Effector memory CD8-positive, alpha-beta T cell (primary cell): ENCODE measurements at regions not wholly inside any gene's neighbourhood (a gene's known extent, or its start where the extent isn't known, plus 50 kb on each side); places are given as distances from the start of the nearest gene placed in this dataset.
"Not testable (repeated sequence)": the region's sequence is repeated elsewhere in the genome, so short reads cannot be mapped to it uniquely, and the experiment has no call there.

Experiments used
- ATAC-seq: fragments of 150-1000 bp; cut with Tn5 transposase; replicated peaks from 2 replicates; pipeline ENCODE4 v1.10.0; 2021; ENCODE audit warnings: mild to moderate bottlenecking, moderate library complexity
- DNase-seq, 3 experiments: peaks; one replicate each; pipeline ENCODE4 v3.0.0; 2021
- H3K27ac Mint-ChIP-seq, 2 donors: one replicate each; pipeline ENCODE4 v1.8.0; 2022; ENCODE audit warnings: mild to moderate bottlenecking in 2 of 2, mixed read lengths in 2 of 2, moderate library complexity in 2 of 2
- H3K27me3 Mint-ChIP-seq, 2 donors: one replicate each; pipeline ENCODE4 v1.8.0; 2022; ENCODE audit warnings: mixed read lengths in 2 of 2
- H3K36me3 Mint-ChIP-seq: one replicate; pipeline ENCODE4 v1.8.0; 2022; ENCODE audit warnings: mild to moderate bottlenecking, moderate library complexity, mixed read lengths; ENCODE audit not compliant: insufficient read depth
- H3K4me1 Mint-ChIP-seq, 2 donors: one replicate each; pipeline ENCODE4 v1.8.0; 2022; ENCODE audit warnings: low read depth in 2 of 2, mixed read lengths in 2 of 2
- H3K4me3 Mint-ChIP-seq, 2 donors: one replicate each; pipeline ENCODE4 v1.8.0; 2022; ENCODE audit warnings: mild to moderate bottlenecking in 2 of 2, mixed read lengths in 2 of 2, moderate library complexity in 2 of 2
- H3K9me3 Mint-ChIP-seq, 2 donors: one replicate each; pipeline ENCODE4 v1.8.0; 2022; ENCODE audit warnings: mixed read lengths in 2 of 2

DNA sequence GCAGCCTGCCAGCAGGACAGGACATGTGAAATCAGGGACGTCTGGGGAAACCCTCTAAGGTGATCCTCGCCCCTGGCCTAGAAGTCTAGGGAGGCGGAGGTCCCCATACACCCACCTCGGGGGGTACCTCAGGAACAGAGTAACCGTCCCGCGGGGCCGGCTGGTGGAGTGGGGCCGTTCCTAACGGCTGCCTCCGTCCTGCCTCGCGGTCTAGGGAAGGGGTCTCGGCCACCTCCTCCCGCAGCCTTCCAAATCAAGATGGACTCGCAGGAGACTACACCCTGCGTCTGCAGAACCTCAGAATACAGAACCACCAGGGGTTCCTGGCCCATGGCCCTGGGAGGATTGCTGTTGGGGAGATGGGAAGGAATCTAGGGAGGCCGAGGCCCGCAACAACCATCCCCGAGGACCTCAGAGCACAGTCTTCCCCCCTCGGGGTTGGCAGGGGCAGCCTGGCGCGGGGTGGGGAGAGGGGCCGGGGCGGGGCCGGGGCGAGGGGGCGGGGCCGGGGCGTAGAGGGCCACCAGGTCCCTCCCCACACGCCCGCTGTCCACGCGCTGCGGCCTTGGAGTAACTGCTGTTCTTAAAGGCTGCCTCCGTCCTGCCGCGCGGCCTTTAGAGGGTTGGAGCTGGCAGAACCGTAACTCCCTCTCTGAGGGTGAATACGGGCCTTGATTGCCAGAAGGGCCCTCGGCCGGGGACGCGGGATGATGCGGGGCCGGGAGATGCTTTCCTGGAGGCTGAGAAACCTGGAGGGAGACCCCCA lies 89.0 kb upstream of the MLN start:
- Mint-ChIP-seq H3K36me3 (no peaks in the 10 kb centered on the region), H3K4me1 (peaks cover 24% of the 10 kb centered on the region in 2 donors), H3K27me3 (peaks cover 0 to 32% of the 10 kb centered on the region in 2 donors), H3K4me3 (no peak overlapping the region), H3K27ac (no peak overlapping the region), H3K9me3 (no peaks in the 10 kb centered on the region)
- no peak for DNase-seq
- ATAC-seq = no peak

DNA sequence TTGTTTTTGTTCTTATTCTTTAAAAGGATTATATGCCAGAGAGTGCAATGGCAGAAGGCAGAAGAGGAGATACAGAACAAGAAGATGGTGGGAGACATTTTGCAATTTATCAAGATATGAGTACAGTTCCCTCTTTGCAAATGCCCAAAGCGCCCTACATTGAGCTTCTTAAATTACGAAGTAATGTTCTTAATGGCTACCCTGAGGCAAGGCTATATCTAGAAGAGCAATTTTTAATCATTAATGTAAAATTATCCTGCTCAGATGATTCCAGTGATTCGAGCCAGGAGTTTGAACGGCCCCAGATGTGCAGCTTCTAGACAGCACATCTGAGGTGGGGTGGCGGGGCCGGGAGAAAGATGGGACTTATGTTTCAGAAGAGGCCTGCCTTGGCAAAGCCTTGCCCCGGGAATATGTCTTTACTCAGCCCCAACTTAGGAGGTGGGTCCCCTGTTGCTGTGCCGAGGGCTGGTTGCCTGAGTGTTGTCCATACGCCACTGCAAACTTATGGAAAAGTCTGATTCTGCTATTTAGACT lies 84.9 kb upstream of the MLN start:
- peaks cover 22 to 24% of the 10 kb centered on the region in 2 donors for H3K4me1 Mint-ChIP-seq
- DNase-seq (no peak), ATAC-seq (no peak)
- no peaks in the 10 kb centered on the region for H3K9me3 Mint-ChIP-seq
- H3K4me3 Mint-ChIP-seq = no peak overlapping the region
- peak overlapping the region in 1 of 2 donors; percentile 24 for H3K27ac Mint-ChIP-seq
- H3K27me3 Mint-ChIP-seq = peaks cover 9 to 36% of the 10 kb centered on the region in 2 donors
- H3K36me3 Mint-ChIP-seq = no peaks in the 10 kb centered on the region

DNA sequence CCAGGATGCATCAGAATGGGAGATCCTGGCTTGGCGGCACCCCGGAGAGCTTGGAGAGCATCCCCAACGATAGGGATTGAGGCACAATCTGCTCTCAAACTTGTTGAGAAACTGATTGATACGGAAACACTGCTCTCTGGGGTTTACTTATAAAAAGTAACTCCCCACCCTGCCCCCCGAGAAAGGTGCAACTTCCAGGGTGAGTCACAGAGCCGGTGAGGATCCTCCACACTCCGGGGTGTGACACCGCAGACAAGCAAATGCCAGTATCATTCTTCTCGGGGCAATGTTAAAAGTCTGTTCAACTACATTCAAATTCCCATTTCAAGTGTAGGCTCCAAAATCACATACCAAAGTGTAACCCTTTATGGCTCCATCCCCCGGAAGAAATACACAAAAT lies 84.4 kb upstream of the MLN start:
- no peaks in the 10 kb centered on the region for H3K36me3 Mint-ChIP-seq
- peak overlapping the region in 1 of 2 donors; percentile 55 for H3K4me3 Mint-ChIP-seq
- no peaks in the 10 kb centered on the region for H3K9me3 Mint-ChIP-seq
- H3K27me3 Mint-ChIP-seq = peaks cover 15 to 36% of the 10 kb centered on the region in 2 donors
- peak overlapping the region; percentile 24 to 55 for H3K27ac Mint-ChIP-seq
- DNase-seq (peak in 1 of 3 experiments; percentile 31), ATAC-seq (peak; percentile 71)
- H3K4me1 Mint-ChIP-seq = peaks cover 20 to 24% of the 10 kb centered on the region in 2 donors

DNA sequence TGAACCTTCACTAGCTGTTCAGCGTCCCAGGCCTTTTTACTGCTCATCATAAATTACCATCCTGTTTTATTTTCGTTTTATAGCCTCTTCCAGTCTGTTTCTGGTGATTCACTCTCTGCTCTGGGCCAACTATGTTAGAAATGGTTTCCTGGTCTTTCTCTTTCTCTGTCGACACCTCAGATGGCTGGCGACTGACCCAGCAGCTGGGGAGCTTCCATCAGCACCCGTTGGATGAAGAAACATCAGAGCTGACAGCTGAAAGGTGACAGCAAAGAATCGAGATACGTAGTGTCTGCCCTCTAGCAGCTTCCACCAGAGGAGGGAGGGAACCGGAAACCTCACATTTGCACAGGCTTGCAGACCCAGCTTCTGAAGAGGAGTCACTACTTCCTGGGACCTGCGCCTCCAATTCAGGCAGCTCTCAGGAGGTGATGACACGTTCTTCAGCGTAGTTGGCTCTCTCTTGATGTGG lies 82.9 kb upstream of the MLN start:
- peak in 1 of 3 experiments; percentile 10 for DNase-seq
- H3K4me3 Mint-ChIP-seq = peak overlapping the region in 1 of 2 donors; percentile 29
- peaks cover 23 to 24% of the 10 kb centered on the region in 2 donors for H3K4me1 Mint-ChIP-seq
- peak overlapping the region in 1 of 2 donors; percentile 1 for H3K27ac Mint-ChIP-seq
- H3K9me3 Mint-ChIP-seq = no peaks in the 10 kb centered on the region
- no peaks in the 10 kb centered on the region for H3K36me3 Mint-ChIP-seq
- ATAC-seq = peak; percentile 83
- H3K27me3 Mint-ChIP-seq = peaks cover 16 to 36% of the 10 kb centered on the region in 2 donors

DNA sequence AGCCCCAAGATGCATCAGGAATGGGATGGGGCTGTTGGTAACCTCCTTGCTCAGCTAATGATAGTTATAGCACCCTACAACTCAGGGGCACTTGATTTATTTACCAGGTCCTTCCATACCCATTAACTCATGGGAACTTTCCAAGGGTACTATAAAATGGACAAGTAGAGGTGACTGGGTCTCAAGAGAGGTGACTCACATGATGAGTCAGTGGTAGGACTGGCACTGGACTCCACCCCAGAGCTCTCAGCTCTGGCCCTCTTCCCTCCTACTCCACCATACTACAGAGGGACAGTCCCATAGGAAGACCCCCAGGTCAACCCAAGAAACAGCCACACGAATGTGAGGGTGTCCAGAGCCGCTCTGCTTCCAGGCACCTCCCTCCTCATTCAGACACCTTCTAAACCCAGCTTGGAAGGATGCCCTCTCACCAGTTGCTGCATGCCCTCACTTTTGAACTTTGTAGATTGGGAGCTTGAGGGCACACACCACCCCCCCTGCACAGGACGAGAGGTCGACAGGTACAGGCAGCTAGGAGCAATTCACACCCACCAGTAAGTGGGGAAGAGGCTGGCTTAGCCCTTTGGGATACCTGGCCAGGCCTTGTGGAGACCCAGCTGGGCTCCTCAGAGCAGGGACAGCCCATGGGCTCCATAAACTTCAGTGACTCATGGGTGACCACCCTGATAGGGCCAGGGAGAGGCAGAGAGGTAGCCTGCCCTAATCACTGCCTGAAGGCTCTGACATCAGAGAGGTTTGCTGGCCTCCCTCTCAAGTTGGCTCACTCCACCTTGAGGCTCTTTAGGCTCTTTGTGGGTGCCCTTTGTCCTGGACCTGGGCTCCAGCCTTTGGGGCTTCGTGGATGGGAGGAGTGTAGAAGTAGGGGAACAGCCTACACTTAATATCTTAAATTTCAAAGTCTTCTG lies 81.6 kb upstream of the MLN start:
- H3K27me3 Mint-ChIP-seq = peaks cover 22 to 39% of the 10 kb centered on the region in 2 donors
- H3K4me1 Mint-ChIP-seq = peaks cover 19 to 23% of the 10 kb centered on the region in 2 donors
- H3K9me3 Mint-ChIP-seq = no peaks in the 10 kb centered on the region
- DNase-seq = no peak
- H3K27ac Mint-ChIP-seq = no peak overlapping the region
- no peak overlapping the region for H3K4me3 Mint-ChIP-seq
- no peaks in the 10 kb centered on the region for H3K36me3 Mint-ChIP-seq
- ATAC-seq = no peak

DNA sequence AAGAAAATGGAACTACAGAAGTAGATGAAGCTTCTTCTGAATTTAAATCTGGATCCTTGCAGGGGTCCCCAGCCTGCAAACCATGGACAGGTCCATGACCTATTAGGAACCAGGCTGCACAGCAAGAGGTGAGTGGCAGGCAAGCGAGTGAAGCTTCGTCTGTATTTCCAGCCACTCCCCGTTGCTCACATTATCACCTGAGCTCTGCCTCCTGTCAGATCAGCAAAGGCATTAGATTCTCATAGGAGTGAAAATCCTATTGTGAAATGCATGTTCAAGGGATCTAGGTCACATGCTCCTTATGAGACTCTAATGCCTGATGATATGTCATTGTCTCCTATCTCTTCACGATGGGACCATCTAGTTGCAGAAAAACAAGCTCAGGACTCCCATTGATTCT lies 79.8 kb upstream of the MLN start:
- Mint-ChIP-seq H3K27me3 (peaks cover 22 to 54% of the 10 kb centered on the region in 2 donors), H3K4me1 (peaks cover 19 to 23% of the 10 kb centered on the region in 2 donors), H3K27ac (peak overlapping the region in 1 of 2 donors; percentile 45)
- DNase-seq, H3K4me3 Mint-ChIP-seq, H3K9me3 Mint-ChIP-seq, ATAC-seq, H3K36me3 Mint-ChIP-seq: not testable (repeated sequence)

DNA sequence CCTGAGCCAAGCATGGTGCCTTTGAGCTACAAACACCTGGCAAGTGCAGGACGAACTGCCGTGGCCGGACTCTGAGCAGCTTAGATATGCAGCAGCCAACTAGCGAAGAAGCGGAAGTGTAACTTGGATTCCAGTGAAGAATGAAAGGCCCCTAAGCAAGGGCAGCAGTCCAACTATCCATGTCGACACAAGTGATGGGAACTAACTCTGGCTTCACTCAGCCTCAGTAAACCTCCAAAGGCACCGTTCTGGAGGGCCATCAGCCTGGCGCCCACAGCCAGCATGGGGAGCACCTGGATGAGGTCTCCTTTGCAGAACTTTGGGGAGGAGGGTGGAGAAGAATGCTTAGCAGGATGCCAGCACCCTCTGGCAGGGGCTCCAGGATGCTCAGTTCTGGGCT lies 78.4 kb upstream of the MLN start:
- Mint-ChIP-seq H3K36me3 (no peaks in the 10 kb centered on the region), H3K4me3 (no peak overlapping the region), H3K9me3 (no peaks in the 10 kb centered on the region), H3K27ac (no peak overlapping the region), H3K4me1 (peaks cover 11% of the 10 kb centered on the region in 2 donors), H3K27me3 (peaks cover 30 to 69% of the 10 kb centered on the region in 2 donors)
- ATAC-seq (no peak), DNase-seq (no peak)

DNA sequence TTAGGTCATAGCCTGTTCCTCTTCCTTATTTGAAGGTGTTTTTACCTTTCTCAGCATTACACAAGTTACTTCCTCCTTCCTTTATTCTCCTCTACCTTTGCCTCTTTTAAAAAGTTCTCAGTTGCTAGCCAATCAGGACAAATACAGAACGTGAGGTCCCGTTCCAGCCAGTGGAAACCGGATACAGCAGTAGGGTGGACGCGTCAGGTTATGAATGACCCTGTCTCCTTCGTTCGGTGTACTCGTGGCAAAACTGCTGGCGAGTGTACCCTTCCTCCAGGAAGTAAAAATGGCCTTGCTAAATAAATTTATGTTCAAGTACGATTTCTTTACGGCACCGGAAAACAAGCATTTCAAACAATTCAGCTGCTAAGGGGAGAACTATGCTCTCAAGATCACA lies 77.0 kb upstream of the MLN start:
- Mint-ChIP-seq H3K9me3 (no peaks in the 10 kb centered on the region), H3K4me1 (peaks cover 10% of the 10 kb centered on the region in 2 donors), H3K36me3 (no peaks in the 10 kb centered on the region), H3K4me3 (no peak overlapping the region), H3K27me3 (peaks cover 30 to 83% of the 10 kb centered on the region in 2 donors), H3K27ac (no peak overlapping the region)
- no peak for DNase-seq
- no peak for ATAC-seq

DNA sequence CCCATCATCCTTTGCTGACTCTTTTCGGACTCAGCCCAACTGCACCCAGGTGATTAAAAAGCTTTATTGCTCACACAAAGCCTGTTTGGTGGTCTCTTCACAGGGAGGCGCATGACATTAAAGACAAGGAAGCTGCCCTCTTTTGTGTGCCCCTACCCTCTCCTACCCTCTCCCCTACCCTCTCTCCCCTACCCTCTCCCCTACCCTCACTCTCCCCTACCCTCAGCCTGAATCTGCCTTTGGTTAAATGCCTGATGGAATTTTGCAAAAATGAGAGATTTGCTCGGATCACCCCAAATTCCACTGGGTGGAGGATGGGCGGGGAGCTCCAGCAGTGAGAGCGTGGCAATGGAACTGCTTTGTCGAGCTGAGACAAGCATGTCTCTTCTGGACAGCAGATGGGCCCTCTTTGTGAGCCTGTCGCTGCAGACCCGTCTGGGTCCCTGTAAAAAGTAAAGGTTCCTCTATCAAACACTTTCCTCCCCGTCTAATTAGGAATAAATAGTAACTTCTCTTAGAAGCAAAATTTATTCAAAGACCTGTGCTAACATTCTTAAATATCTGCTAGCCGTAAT lies 76.4 kb upstream of the MLN start:
- peaks cover 10% of the 10 kb centered on the region in 2 donors for H3K4me1 Mint-ChIP-seq
- H3K36me3 Mint-ChIP-seq = no peaks in the 10 kb centered on the region
- ATAC-seq (no peak), DNase-seq (no peak)
- H3K27me3 Mint-ChIP-seq = peaks cover 30 to 86% of the 10 kb centered on the region in 2 donors
- no peaks in the 10 kb centered on the region for H3K9me3 Mint-ChIP-seq
- no peak overlapping the region for H3K27ac Mint-ChIP-seq
- H3K4me3 Mint-ChIP-seq = no peak overlapping the region

DNA sequence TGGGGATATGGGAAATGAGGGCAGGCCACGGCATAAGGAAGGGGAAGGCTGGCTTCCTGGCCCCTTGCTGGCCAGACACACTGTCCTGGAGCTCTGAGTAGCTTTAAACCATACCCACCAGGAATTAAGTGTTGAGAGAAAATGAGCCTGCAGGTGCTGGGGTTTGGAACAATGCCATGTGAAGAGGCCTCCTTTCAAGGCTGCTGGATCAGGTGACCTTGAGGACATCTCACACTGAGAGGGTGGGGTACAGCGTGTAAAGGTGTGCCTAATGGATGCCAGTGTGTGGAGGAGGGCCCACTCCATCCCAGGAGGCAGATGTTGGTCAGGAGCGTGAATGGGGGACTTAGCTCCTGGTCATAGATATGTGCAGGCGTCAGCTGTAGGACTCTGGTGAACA lies 74.8 kb upstream of the MLN start:
- no peak overlapping the region for H3K4me3 Mint-ChIP-seq
- H3K27me3 Mint-ChIP-seq = peaks cover 30 to 86% of the 10 kb centered on the region in 2 donors
- no peak overlapping the region for H3K27ac Mint-ChIP-seq
- peaks cover 11 to 13% of the 10 kb centered on the region in 2 donors for H3K4me1 Mint-ChIP-seq
- H3K9me3 Mint-ChIP-seq = no peaks in the 10 kb centered on the region
- DNase-seq = no peak
- H3K36me3 Mint-ChIP-seq = no peaks in the 10 kb centered on the region
- ATAC-seq = no peak

DNA sequence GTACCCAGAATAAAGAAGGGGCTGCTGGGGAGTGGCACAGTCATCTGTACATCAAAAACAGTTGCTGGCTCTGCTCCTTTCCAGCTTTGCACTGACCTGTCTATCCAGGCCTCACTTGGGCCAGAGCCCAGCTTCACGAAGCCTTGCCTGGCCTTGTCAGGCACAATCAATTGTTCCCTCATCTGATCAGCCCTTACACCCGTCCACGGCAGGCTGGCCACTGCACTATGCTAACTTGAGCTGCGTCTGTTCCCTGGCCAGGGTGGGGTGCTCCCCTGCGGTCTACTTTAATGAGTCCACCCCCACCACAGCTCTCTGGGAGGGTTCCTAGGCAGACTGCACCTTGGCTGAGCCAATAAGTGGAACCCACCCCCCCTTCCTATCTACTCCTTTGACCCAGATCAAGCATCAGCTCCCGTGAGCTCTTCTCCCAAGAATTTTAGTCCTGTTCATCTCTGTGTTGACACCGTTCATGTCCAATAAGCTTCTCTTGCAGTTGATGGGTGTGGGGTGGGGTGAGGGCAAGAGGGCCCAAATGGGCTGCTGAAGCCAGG lies 74.3 kb upstream of the MLN start:
- H3K27me3 Mint-ChIP-seq = peaks cover 27 to 81% of the 10 kb centered on the region in 2 donors
- H3K9me3 Mint-ChIP-seq = no peaks in the 10 kb centered on the region
- no peak overlapping the region for H3K27ac Mint-ChIP-seq
- no peak for ATAC-seq
- no peak overlapping the region for H3K4me3 Mint-ChIP-seq
- no peaks in the 10 kb centered on the region for H3K36me3 Mint-ChIP-seq
- no peak for DNase-seq
- H3K4me1 Mint-ChIP-seq = peaks cover 11 to 13% of the 10 kb centered on the region in 2 donors

DNA sequence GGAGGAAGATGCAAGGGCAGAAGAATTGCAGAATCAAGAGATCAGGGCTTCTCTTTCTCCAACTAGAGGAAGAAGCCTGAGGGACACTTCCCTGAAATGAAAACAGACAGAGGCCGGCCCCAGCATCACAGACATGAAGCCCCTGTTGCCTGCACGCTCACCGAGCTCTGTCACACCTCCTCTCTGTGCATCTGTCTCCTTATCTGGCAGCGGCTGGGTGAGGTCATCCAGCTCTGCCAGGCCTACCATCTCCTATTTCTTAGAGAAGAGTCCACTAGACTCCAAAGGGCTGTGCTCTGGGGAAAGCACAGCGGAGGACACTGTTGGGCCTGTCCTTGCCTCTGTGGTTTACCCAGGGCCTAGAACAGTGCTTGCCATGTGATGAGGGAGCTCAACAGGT lies 71.9 kb upstream of the MLN start:
- DNase-seq (no peak), ATAC-seq (no peak)
- H3K27ac Mint-ChIP-seq = no peak overlapping the region
- H3K9me3 Mint-ChIP-seq = no peaks in the 10 kb centered on the region
- H3K36me3 Mint-ChIP-seq = no peaks in the 10 kb centered on the region
- no peak overlapping the region for H3K4me3 Mint-ChIP-seq
- peaks cover 10 to 13% of the 10 kb centered on the region in 2 donors for H3K4me1 Mint-ChIP-seq
- peaks cover 35 to 87% of the 10 kb centered on the region in 2 donors for H3K27me3 Mint-ChIP-seq

DNA sequence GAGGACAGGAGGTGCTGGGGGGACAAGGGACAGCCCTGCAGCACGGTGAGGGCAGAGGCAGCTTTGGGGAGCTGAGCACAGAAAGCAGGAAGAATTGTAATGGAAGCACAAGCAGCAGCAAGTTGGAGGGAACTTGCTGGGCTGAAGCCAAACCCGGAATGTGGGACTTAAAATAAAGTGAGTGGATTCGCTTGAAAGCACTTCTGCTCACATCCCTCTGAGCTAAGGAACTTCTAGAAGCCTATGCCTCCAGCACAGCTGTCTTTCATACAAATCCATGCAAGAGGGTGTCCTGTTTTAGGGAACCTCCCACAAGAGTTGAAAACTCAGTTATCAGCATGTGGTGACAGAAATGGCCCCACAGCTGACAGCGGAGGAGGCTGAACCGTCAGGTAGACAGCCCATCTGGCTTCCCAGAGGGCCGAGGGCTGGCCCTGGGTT lies 71.4 kb upstream of the MLN start:
- ATAC-seq (no peak), DNase-seq (no peak)
- Mint-ChIP-seq H3K36me3 (no peaks in the 10 kb centered on the region), H3K27me3 (peaks cover 35 to 87% of the 10 kb centered on the region in 2 donors), H3K27ac (peak overlapping the region in 1 of 2 donors; percentile 15), H3K4me1 (peaks cover 10 to 13% of the 10 kb centered on the region in 2 donors), H3K9me3 (no peaks in the 10 kb centered on the region), H3K4me3 (no peak overlapping the region)
